HCT116 (cell line): ENCODE measurements at regions not wholly inside any gene's neighbourhood (a gene's known extent, or its start where the extent isn't known, plus 50 kb on each side); places are given as distances from the start of the nearest gene placed in this dataset.

Experiments
- ATAC-seq: fragments of 200-7000 bp; cut with Tn5 transposase; 2 replicates; pipeline ENCODE4 v1.9.1; 2020; ENCODE audit warnings: mild to moderate bottlenecking, moderate library complexity
- BruUV-seq: library from RNA; stranded (reverse); fragments of 400-500 nt; replicated peaks from 2 replicates; lab custom pipeline; 2021; lab: Mats Ljungman, UMichigan
- CTCF ChIA-PET: fragments of 300-600 bp; sonication (Branson Sonifier 250); formaldehyde crosslinking; loops from one replicate; lab custom pipeline; 2021; ENCODE audit warnings: antibody characterized with exemption; lab: Charles Lee
- POLR2A ChIA-PET: fragments of 300-600, 350-600 bp; sonication (Branson Sonifier 250); formaldehyde crosslinking; loops from one replicate; lab custom pipeline; 2021; ENCODE audit warnings: antibody characterized with exemption; lab: Charles Lee
- RAD21 ChIA-PET, 2 experiments: fragments of 300-600 bp; sonication (Branson Sonifier 250); formaldehyde crosslinking; loops; one replicate each; lab custom pipeline; 2023; ENCODE audit warnings: low total read pairs in 2 of 2; ENCODE audit not compliant: uncharacterized antibody in 2 of 2, unreplicated experiment in 2 of 2, low non-redundant PET in 1 of 2; lab: Charles Lee
- DNase-seq: peaks from one replicate; pipeline ENCODE4 v3.0.0-alpha.2; 2010; ENCODE audit warnings: low read depth, low spot score
- H2AFZ ChIP-seq: fragments of 200-600 bp; shearing (Covaris generic), sonication (generic); 2 replicates; pipeline ENCODE4 v1.6.1; 2017; ENCODE audit warnings: low read depth, mixed run types, mixed read lengths, antibody characterized with exemption, low read length; ENCODE audit not compliant: poor library complexity, severe bottlenecking
- H3K27ac ChIP-seq: 2 replicates; pipeline ENCODE4 v1.5.1; 2012; ENCODE audit warnings: low read depth, low read length
- H3K27me3 ChIP-seq: fragments of 200-600 bp; sonication (generic); 2 replicates; pipeline ENCODE4 v1.6.1; 2016; ENCODE audit warnings: mixed run types, low read length, mixed read lengths; ENCODE audit not compliant: insufficient read depth
- H3K36me3 ChIP-seq, 2 experiments: fragments of 200-500 bp in 1 of 2; fragments of 200-600 bp in 1 of 2; sonication (Bioruptor generic) in 1 of 2; sonication (generic) in 1 of 2; 2 replicates each; pipeline versions ENCODE4 v1.5.1 to v1.6.1; 2014 to 2016; ENCODE audit warnings: low read length in 2 of 2, inconsistent platforms in 1 of 2, mixed read lengths in 1 of 2, mixed run types in 1 of 2; ENCODE audit not compliant: insufficient read depth in 2 of 2, control insufficient read depth in 1 of 2
- H3K4me1 ChIP-seq, 2 experiments: fragments of 200-600 bp in 1 of 2; sonication (generic) in 1 of 2; 2 replicates each; pipeline versions ENCODE4 v1.5.1 to v1.6.1; 2012 to 2017; ENCODE audit warnings: low read length in 2 of 2, inconsistent platforms in 1 of 2, mild to moderate bottlenecking in 1 of 2, mixed read lengths in 1 of 2, mixed run types in 1 of 2, moderate library complexity in 1 of 2; ENCODE audit not compliant: insufficient read depth in 2 of 2, control insufficient read depth in 1 of 2
- H3K4me2 ChIP-seq: fragments of 200-600 bp; sonication (generic); 2 replicates; pipeline ENCODE4 v1.6.1; 2017; ENCODE audit warnings: mixed run types, low read length, mixed read lengths
- H3K4me3 ChIP-seq, 2 experiments: fragments of 200-600 bp in 1 of 2; sonication (generic) in 1 of 2; replicated peaks in 1 of 2; 2 replicates each; pipeline ENCODE4 v1.5.1; 2011 to 2016; ENCODE audit warnings: low read length in 2 of 2, control low read depth in 1 of 2, low read depth in 1 of 2, mild to moderate bottlenecking in 1 of 2, mixed read lengths in 1 of 2, mixed run types in 1 of 2
- H3K79me2 ChIP-seq: fragments of 200-600 bp; sonication (generic); 2 replicates; pipeline ENCODE4 v1.6.1; 2017; ENCODE audit warnings: mild to moderate bottlenecking, mixed run types, low read length, moderate library complexity, mixed read lengths; ENCODE audit not compliant: insufficient read depth
- H3K9ac ChIP-seq: fragments of 200-600 bp; sonication (generic); 2 replicates; pipeline ENCODE4 v1.6.1; 2016; ENCODE audit warnings: low read length, mixed read lengths
- H3K9me2 ChIP-seq: fragments of 200-600 bp; sonication (generic), shearing (Covaris generic); 2 replicates; pipeline ENCODE4 v1.6.1; 2017; ENCODE audit warnings: mixed run types, mild to moderate bottlenecking, moderate library complexity; ENCODE audit not compliant: insufficient read depth
- H3K9me3 ChIP-seq, 2 experiments: fragments of 200-500 bp in 1 of 2; fragments of 200-600 bp in 1 of 2; sonication (Bioruptor generic) in 1 of 2; sonication (generic) in 1 of 2; 2 replicates each; pipeline ENCODE4 v1.6.1; 2014 to 2017; ENCODE audit warnings: low read length in 2 of 2, mixed read lengths in 2 of 2, inconsistent platforms in 1 of 2, low read depth in 1 of 2, mild to moderate bottlenecking in 1 of 2, mixed run types in 1 of 2, moderate library complexity in 1 of 2; ENCODE audit not compliant: control insufficient read depth in 1 of 2, insufficient read depth in 1 of 2
- H4K20me1 ChIP-seq: fragments of 200-600 bp; sonication (generic), shearing (Covaris generic); 2 replicates; pipeline ENCODE4 v1.6.1; 2017; ENCODE audit warnings: mixed run types, mild to moderate bottlenecking, moderate library complexity; ENCODE audit not compliant: insufficient read depth
- CBX3 ChIP-seq: IDR thresholded peaks from 2 replicates; pipeline ENCODE4 v1.6.1; 2012; ENCODE audit warnings: low read depth
- CEBPB ChIP-seq: IDR thresholded peaks from 2 replicates; pipeline ENCODE4 v1.6.1; 2012; ENCODE audit warnings: low read depth
- EZH2 ChIP-seq: fragments of 200-600 bp; sonication (generic); IDR thresholded peaks from 2 replicates; pipeline ENCODE4 v1.6.1; 2017; ENCODE audit warnings: antibody characterized with exemption, mixed run types
- FOSL1 ChIP-seq: IDR thresholded peaks from 2 replicates; pipeline ENCODE4 v1.6.1; 2012; ENCODE audit warnings: low read depth
- POLR2AphosphoS5 ChIP-seq: IDR thresholded peaks from 2 replicates; pipeline ENCODE4 v1.6.1; 2011; ENCODE audit warnings: mild to moderate bottlenecking, low read depth, low read length, moderate library complexity
- RAD21 ChIP-seq: IDR thresholded peaks from 2 replicates; pipeline ENCODE4 v1.6.1; 2012; ENCODE audit warnings: low read depth, mild to moderate bottlenecking
- SIN3A ChIP-seq: IDR thresholded peaks from 2 replicates; pipeline ENCODE4 v1.6.1; 2012; ENCODE audit warnings: low read depth
- SRF ChIP-seq: IDR thresholded peaks from 2 replicates; pipeline ENCODE4 v1.6.1; 2012; ENCODE audit warnings: low read depth
- YY1 ChIP-seq: IDR thresholded peaks from 2 replicates; pipeline ENCODE4 v1.6.1; 2011; ENCODE audit warnings: low read length, low read depth, moderate library complexity, mild to moderate bottlenecking; ENCODE audit not compliant: insufficient replicate concordance; ENCODE audit errors: extremely low read depth
- ZNF274 ChIP-seq: fragments of 200-500 bp; sonication (Bioruptor generic); IDR thresholded peaks from 2 replicates; pipeline ENCODE4 v1.6.1; 2014; ENCODE audit warnings: mild to moderate bottlenecking, low read depth, low read length, inconsistent platforms
- intact Hi-C: fragments of 100-400 bp; cut with micrococcal nuclease; formaldehyde crosslinking; loops from 2 replicates; pipeline ENCODE4 v1.10.0; 2022

DNA sequence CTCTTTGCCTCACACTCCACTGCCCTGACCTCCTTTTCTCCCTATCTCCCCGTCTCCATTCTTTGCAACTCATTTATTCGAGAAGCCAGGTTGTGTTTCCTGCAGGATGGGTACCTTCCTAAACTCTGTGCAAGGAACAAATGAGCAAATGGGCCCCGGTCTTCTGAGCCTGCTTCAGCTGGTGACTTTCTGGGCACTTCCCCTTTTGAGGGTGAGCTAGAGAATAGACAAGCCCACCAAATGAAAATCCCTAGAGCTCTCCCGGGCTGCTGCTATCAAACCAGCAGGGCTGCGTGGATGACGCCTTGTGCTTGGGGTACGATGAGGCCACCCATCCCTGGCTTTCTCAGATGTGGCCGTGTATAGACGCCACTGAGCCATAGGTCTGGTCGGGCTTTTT is 91.0 kb upstream of the FOXA2 start:
- Histone ChIP-seq H3K79me2 (no peaks in the 10 kb centered on the region), H4K20me1 (no peaks in the 10 kb centered on the region), H3K4me2 (no peak overlapping the region)
- TF ChIP-seq FOSL1: no peak
- TF ChIP-seq SIN3A: no peak
- no peak for TF ChIP-seq CEBPB
- no peak for TF ChIP-seq ZNF274
- TF ChIP-seq YY1: no peak
- TF ChIP-seq SRF: no peak
- TF ChIP-seq, all 23 proteins: peak for 0
- H3K36me3 ChIP-seq: no peaks in the 10 kb centered on the region
- no peak overlapping the region for H3K9ac ChIP-seq
- peaks cover 5 to 6% of the 10 kb centered on the region in 2 experiments; a peak in 2 of 4 replicates for H3K9me3 ChIP-seq
- POLR2A ChIA-PET: no interaction called here
- no peak overlapping the region for H3K27ac ChIP-seq
- RAD21 ChIA-PET: no interaction called here
- no peaks in the 10 kb centered on the region for H3K4me1 ChIP-seq
- intact Hi-C loops: no loop called here
- no peaks in the 10 kb centered on the region for H3K9me2 ChIP-seq
- H3K4me3 ChIP-seq: no peak overlapping the region
- CTCF ChIA-PET: interaction anchor here (0.9 kb wide), 1 partner anchor 17 kb away, joined by 3 read pairs; no protein-coding TSS in a partner anchor
- H3K27me3 ChIP-seq: no peaks in the 10 kb centered on the region; the same call in 1 of the 2 replicates
- H2AFZ ChIP-seq: no peak overlapping the region
- DNase-seq (no peak), ATAC-seq (no peak)
- no TSS peak for BruUV-seq

DNA sequence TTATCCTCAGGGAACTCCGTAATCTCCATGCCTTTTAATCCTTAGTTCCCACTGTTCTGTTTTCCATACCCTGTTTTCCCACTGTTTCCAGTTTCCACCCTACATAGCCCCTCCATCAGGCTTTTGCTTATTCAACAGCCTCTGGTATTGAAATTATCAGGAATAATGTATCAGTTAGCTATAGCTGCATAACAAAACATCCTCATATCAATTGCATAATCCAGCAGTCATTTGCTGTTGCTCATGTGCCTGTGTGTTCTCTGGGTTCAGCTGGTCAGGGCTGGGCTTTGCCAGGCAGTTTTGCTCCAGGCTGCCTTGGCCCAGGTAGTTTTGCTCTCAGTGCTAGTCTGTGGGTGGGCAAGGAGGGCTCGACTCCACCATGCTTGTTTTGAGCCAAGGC is 94.3 kb upstream of the FOXA2 start:
- CTCF ChIA-PET: no interaction called here
- no peak for DNase-seq

More for the DNA sequence above, 94.3 kb upstream of the FOXA2 start:
- Histone ChIP-seq H3K4me2 (no peak overlapping the region), H4K20me1 (no peaks in the 10 kb centered on the region), H2AFZ (no peak overlapping the region), H3K4me3 (no peak overlapping the region), H3K27ac (no peak overlapping the region)
- BruUV-seq: no TSS peak
- RAD21 ChIA-PET: no interaction called here
- intact Hi-C loops: no loop called here
- no peak for TF ChIP-seq EZH2
- no peak for TF ChIP-seq RAD21
- TF ChIP-seq FOSL1: no peak
- no peak for TF ChIP-seq POLR2AphosphoS5
- TF ChIP-seq CBX3: no peak
- TF ChIP-seq, all 23 proteins: peak for 0
- POLR2A ChIA-PET: no interaction called here
- Histone ChIP-seq H3K9me2 (no peaks in the 10 kb centered on the region), H3K4me1 (no peaks in the 10 kb centered on the region), H3K79me2 (no peaks in the 10 kb centered on the region), H3K9me3 (peaks cover 5 to 6% of the 10 kb centered on the region in 2 experiments; a peak in 2 of 4 replicates), H3K27me3 (no peaks in the 10 kb centered on the region; the same call in 1 of the 2 replicates), H3K9ac (no peak overlapping the region), H3K36me3 (no peaks in the 10 kb centered on the region)
- ATAC-seq: no peak
